Amniotic epithelial cell (primary cell): ENCODE measurements at regions not wholly inside any gene's neighbourhood (a gene's known extent, or its start where the extent isn't known, plus 50 kb on each side); places are given as distances from the start of the nearest gene placed in this dataset.
A peak's percentile ranks its signal among the peaks of the same experiment; 100 is the strongest.

Experiments used
- DNase-seq: peaks from one replicate; pipeline ENCODE4 v3.0.0-alpha.2; 2010; ENCODE audit warnings: low read depth

GRCh38 chr2:38203446-38203810 is 127.5 kb upstream of the CYP1B1 start:
- DNase-seq, result no peak

- no peak for DNase-seq
These were observed 126.9 kb upstream of the CYP1B1 start for GRCh38 chr2:38202713-38203445.

- peak; percentile 63 for DNase-seq
These were observed 125.8 kb upstream of the CYP1B1 start for GRCh38 chr2:38201784-38202183.

- peak; percentile 19 for DNase-seq
These were observed 124.6 kb upstream of the CYP1B1 start for GRCh38 chr2:38200598-38200997.

- DNase-seq, result no peak
These were observed 123.2 kb upstream of the CYP1B1 start for GRCh38 chr2:38199127-38199526.

- no peak for DNase-seq
These were observed 118.8 kb upstream of the CYP1B1 start for GRCh38 chr2:38194751-38195150.

GRCh38 chr2:38192976-38193375 is 117.0 kb upstream of the CYP1B1 start:
- no peak for DNase-seq

GRCh38 chr2:38192046-38192445 is 116.1 kb upstream of the CYP1B1 start:
- no peak for DNase-seq

- peak; percentile 40 for DNase-seq
These were observed 115.6 kb upstream of the CYP1B1 start for GRCh38 chr2:38191516-38191915.

- peak; percentile 94 for DNase-seq
These were observed 114.7 kb upstream of the CYP1B1 start for GRCh38 chr2:38190542-38191218.

- peak; percentile 96 for DNase-seq
These were observed 111.6 kb upstream of the CYP1B1 start for GRCh38 chr2:38187541-38188011.

GRCh38 chr2:38185012-38185491 is 109.1 kb upstream of the CYP1B1 start:
- peak; percentile 66 for DNase-seq

GRCh38 chr2:38182492-38183003 is 106.6 kb upstream of the CYP1B1 start:
- no peak for DNase-seq

GRCh38 chr2:38181806-38182491 is 106.0 kb upstream of the CYP1B1 start:
- DNase-seq, result no peak

- no peak for DNase-seq
These were observed 104.8 kb upstream of the CYP1B1 start for GRCh38 chr2:38180754-38181153.

GRCh38 chr2:38178556-38179419 is 102.8 kb upstream of the CYP1B1 start:
- peak; percentile 95 for DNase-seq

GRCh38 chr2:38178119-38178518 is 102.2 kb upstream of the CYP1B1 start:
- peak; percentile 100 for DNase-seq

- peak; percentile 99 for DNase-seq
These were observed 100.7 kb upstream of the CYP1B1 start for GRCh38 chr2:38176619-38177021.

- DNase-seq, result peak; percentile 100
These were observed 98.9 kb upstream of the CYP1B1 start for GRCh38 chr2:38174646-38175423.

- DNase-seq, result peak; percentile 30
These were observed 98.2 kb upstream of the CYP1B1 start for GRCh38 chr2:38174131-38174530.

GRCh38 chr2:38173683-38174082 is 97.7 kb upstream of the CYP1B1 start:
- DNase-seq, result peak; percentile 32
